ENCODE measurements at regions not wholly inside any gene's neighbourhood (a gene's known extent, or its start where the extent isn't known, plus 50 kb on each side); places are given as distances from the start of the nearest gene placed in this dataset.

- no peak for TF ChIP-seq ARNTL (CRISPR knock-in tag; IDR thresholded peaks at IDR 0.05; ENCODE audit: borderline replicate concordance, low read depth)
- TF ChIP-seq ZNF70 (CRISPR knock-in tag; IDR thresholded peaks at IDR 0.05) = no peak
- no peak for TF ChIP-seq CSRNP3 (CRISPR knock-in tag; IDR thresholded peaks at IDR 0.05)
- no peak for TF ChIP-seq ZFP3 (CRISPR knock-in tag; IDR thresholded peaks at IDR 0.05)
Observed at GRCh38 chr1:57612833-57613232, 189.0 kb upstream of the DAB1 start.
